IMR-90 (cell line): ENCODE measurements at regions not wholly inside any gene's neighbourhood (a gene's known extent, or its start where the extent isn't known, plus 50 kb on each side); places are given as distances from the start of the nearest gene placed in this dataset.

Experiments used
- ATAC-seq: fragments of 200-7000 bp; cut with Tn5 transposase; 2 replicates; pipeline ENCODE4 v1.9.1; 2020; ENCODE audit warnings: low read depth, mild to moderate bottlenecking, moderate library complexity
- BruUV-seq: library from RNA; stranded (reverse); fragments of 400-500 nt; replicated peaks from 2 replicates; lab custom pipeline; 2021; lab: Mats Ljungman, UMichigan
- CTCF ChIA-PET: fragments of 300-600 bp; formaldehyde crosslinking; extraction: SDS; loops from one replicate; lab custom pipeline; 2021; ENCODE audit warnings: antibody characterized with exemption; lab: Yijun Ruan, JAX
- POLR2A ChIA-PET: fragments of 300-600 bp; sonication (Branson Sonifier 250); formaldehyde crosslinking; loops from one replicate; lab custom pipeline; 2022; ENCODE audit warnings: antibody characterized with exemption; ENCODE audit not compliant: unreplicated experiment; lab: Charles Lee
- DNase-seq: peaks from one replicate; pipeline ENCODE4 v3.0.0; 2013
- H2AFZ ChIP-seq: replicated peaks from 2 replicates; pipeline ENCODE3; 2013; ENCODE audit warnings: low read length, mild to moderate bottlenecking; ENCODE audit not compliant: poor library complexity
- H2AK5ac ChIP-seq: 2 replicates; pipeline ENCODE4 v1.6.1; 2013; ENCODE audit warnings: low read depth, low read length, inconsistent platforms
- H2AK9ac ChIP-seq: replicated peaks from 2 replicates; pipeline ENCODE3; 2013; ENCODE audit warnings: mild to moderate bottlenecking, low read depth, low read length, moderate library complexity; ENCODE audit not compliant: poor library complexity
- H2BK120ac ChIP-seq: 2 replicates; pipeline ENCODE4 v1.6.1; 2013; ENCODE audit warnings: low read depth, low read length, inconsistent platforms
- H2BK15ac ChIP-seq: 3 replicates; pipeline ENCODE4 v1.6.1; 2013; ENCODE audit warnings: low read depth, low read length, inconsistent platforms
- H2BK20ac ChIP-seq: 2 replicates; pipeline ENCODE4 v1.6.1; 2013; ENCODE audit warnings: low read depth, mild to moderate bottlenecking, inconsistent platforms, low read length, moderate library complexity
- H2BK5ac ChIP-seq: 2 replicates; pipeline ENCODE4 v1.6.1; 2013; ENCODE audit warnings: mild to moderate bottlenecking, low read depth, low read length, inconsistent platforms; ENCODE audit not compliant: poor library complexity, severe bottlenecking
- H3K14ac ChIP-seq: replicated peaks from 2 replicates; pipeline ENCODE4 v1.6.1; 2013; ENCODE audit warnings: low read depth, low read length, inconsistent platforms
- H3K18ac ChIP-seq: 2 replicates; pipeline ENCODE4 v1.6.1; 2013; ENCODE audit warnings: low read depth, low read length, control low read depth
- H3K23ac ChIP-seq: 2 replicates; pipeline ENCODE4 v1.6.1; 2013; ENCODE audit warnings: low read depth, low read length, inconsistent platforms
- H3K27ac ChIP-seq: 2 replicates; pipeline ENCODE4 v1.5.1; 2013; ENCODE audit warnings: mild to moderate bottlenecking, control low read depth, low read length; ENCODE audit not compliant: insufficient read depth
- H3K27me3 ChIP-seq: 2 replicates; pipeline ENCODE4 v1.6.1; 2013; ENCODE audit warnings: low read length; ENCODE audit not compliant: control insufficient read depth, insufficient read depth
- H3K36me3 ChIP-seq: 2 replicates; pipeline ENCODE4 v1.6.1; 2013; ENCODE audit warnings: low read length, mixed read lengths; ENCODE audit not compliant: control insufficient read depth, insufficient read depth
- H3K4ac ChIP-seq: 2 replicates; pipeline ENCODE4 v1.6.1; 2013; ENCODE audit warnings: low read depth, low read length, inconsistent platforms
- H3K4me1 ChIP-seq: 2 replicates; pipeline ENCODE4 v1.6.1; 2013; ENCODE audit warnings: low read length, mixed read lengths; ENCODE audit not compliant: control insufficient read depth, insufficient read depth
- H3K4me2 ChIP-seq: 2 replicates; pipeline ENCODE4 v1.6.1; 2013; ENCODE audit warnings: low read depth, mild to moderate bottlenecking, control low read depth, low read length, moderate library complexity
- H3K4me3 ChIP-seq: 2 replicates; pipeline ENCODE4 v1.5.1; 2013; ENCODE audit warnings: low read depth, mild to moderate bottlenecking, control low read depth, low read length, moderate library complexity; ENCODE audit not compliant: insufficient read depth
- H3K56ac ChIP-seq: 2 replicates; pipeline ENCODE4 v1.6.1; 2013; ENCODE audit warnings: low read length, inconsistent platforms; ENCODE audit not compliant: insufficient read depth; ENCODE audit errors: extremely low read depth
- H3K79me1 ChIP-seq, 2 experiments: 2 replicates each; pipeline ENCODE4 v1.6.1; 2013; ENCODE audit warnings: low read length in 2 of 2, inconsistent platforms in 1 of 2, low read depth in 1 of 2
- H3K9ac ChIP-seq: 2 replicates; pipeline ENCODE4 v1.6.1; 2013; ENCODE audit warnings: low read depth, low read length, control low read depth
- H3K9me1 ChIP-seq: 2 replicates; pipeline ENCODE4 v1.6.1; 2013; ENCODE audit warnings: low read length, inconsistent platforms; ENCODE audit not compliant: insufficient read depth
- H3K9me3 ChIP-seq: 2 replicates; pipeline ENCODE4 v1.6.1; 2013; ENCODE audit warnings: low read length; ENCODE audit not compliant: control insufficient read depth, insufficient read depth
- H4K20me1 ChIP-seq: 2 replicates; pipeline ENCODE4 v1.6.1; 2013; ENCODE audit warnings: low read length, inconsistent platforms; ENCODE audit not compliant: insufficient read depth
- H4K5ac ChIP-seq: 2 replicates; pipeline ENCODE4 v1.6.1; 2013; ENCODE audit warnings: mild to moderate bottlenecking, low read depth, low read length, control low read depth
- H4K8ac ChIP-seq, 2 experiments: 2 replicates each; pipeline ENCODE4 v1.6.1; 2013; ENCODE audit warnings: low read depth in 2 of 2, low read length in 2 of 2, control low read depth in 1 of 2, inconsistent platforms in 1 of 2
- H4K91ac ChIP-seq: 2 replicates; pipeline ENCODE4 v1.6.1; 2013; ENCODE audit warnings: low read depth, low read length, inconsistent platforms; ENCODE audit not compliant: insufficient read depth
- BHLHE40 ChIP-seq: fragments of 150-350 bp; IDR thresholded peaks from 2 replicates; pipeline ENCODE4 v1.6.1; 2016; ENCODE audit warnings: mild to moderate bottlenecking, low read depth, low read length
- ELK1 ChIP-seq: fragments of 150-350 bp; IDR thresholded peaks from 2 replicates; pipeline ENCODE4 v1.6.1; 2016; ENCODE audit warnings: low read depth, mild to moderate bottlenecking, low read length, moderate library complexity, borderline replicate concordance
- MAFK ChIP-seq: IDR thresholded peaks from 2 replicates; pipeline ENCODE4 v1.6.1; 2012; ENCODE audit warnings: low read depth, low read length, improper control_type of control experiment
- NFE2L2 ChIP-seq: fragments of 150-350 bp; IDR thresholded peaks from 2 replicates; pipeline ENCODE4 v1.6.1; 2016; ENCODE audit warnings: low read depth, mild to moderate bottlenecking, low read length
- POLR2A ChIP-seq: IDR thresholded peaks from 2 replicates; pipeline ENCODE4 v1.6.1; 2012; ENCODE audit warnings: mild to moderate bottlenecking, low read depth, low read length
- SMC3 ChIP-seq: fragments of 150-350 bp; IDR thresholded peaks from 2 replicates; pipeline ENCODE4 v1.6.1; 2016; ENCODE audit warnings: low read depth, mild to moderate bottlenecking, antibody characterized with exemption, low read length, moderate library complexity
- WGBS, 2 experiments: methylation state at CpG; one replicate each; pipeline versions ENCODE4 v1.1.5 to v1.1.7; 2013; ENCODE audit warnings: missing lambda C conversion rate in 2 of 2; ENCODE audit not compliant: insufficient read length in 1 of 2; ENCODE audit errors: extremely low coverage in 2 of 2; 5-methylcytosine and 5-hydroxymethylcytosine counted together
- dilution Hi-C: fragments of 300-500 bp; cut with HindIII; formaldehyde crosslinking; loops from one replicate; pipeline ENCODE4 v1.14.3; 2018; ENCODE audit warnings: low sequenced_read_pairs; ENCODE audit not compliant: unreplicated experiment
- in situ Hi-C: fragments of 300-500 bp; cut with MboI; formaldehyde crosslinking; loops from 3 replicates; pipeline ENCODE4 v1.14.3; 2019; ENCODE audit warnings: low sequenced_read_pairs, inconsistent platforms, mixed read lengths
- intact Hi-C: fragments of 100-400 bp; cut with micrococcal nuclease; formaldehyde crosslinking; loops from 2 replicates; pipeline ENCODE4 v1.10.0; 2022

- Histone ChIP-seq H4K20me1 (no peaks in the 10 kb centered on the region), H3K36me3 (no peaks in the 10 kb centered on the region), H2AK5ac (no peak overlapping the region), H3K14ac (no peak overlapping the region), H3K9me1 (no peaks in the 10 kb centered on the region), H2BK5ac (no peak overlapping the region), H4K5ac (no peak overlapping the region), H3K4me2 (no peak overlapping the region), H3K4me1 (no peaks in the 10 kb centered on the region), H3K18ac (no peak overlapping the region), H3K79me1 (no peaks in the 10 kb centered on the region), H3K56ac (no peak overlapping the region), H2AK9ac (no peak overlapping the region), H4K8ac (no peak overlapping the region), H3K27ac (no peak overlapping the region), H2BK120ac (no peak overlapping the region), H2AFZ (no peak overlapping the region), H3K23ac (no peak overlapping the region), H3K9me3 (0 out of 2 replicates have a peak, but pooled peaks cover 3% of the 10 kb centered on the region), H3K4me3 (no peak overlapping the region), H3K4ac (no peak overlapping the region), H2BK15ac (no peak overlapping the region), H3K27me3 (no peaks in the 10 kb centered on the region), H3K9ac (no peak overlapping the region), H2BK20ac (no peak overlapping the region), H4K91ac (no peak overlapping the region)
- ATAC-seq (no peak), DNase-seq (no peak)
- ChIA-PET CTCF (interaction anchor here (0.6 kb wide), 1 partner anchor 92 kb away, joined by 4 read pairs; no protein-coding TSS in a partner anchor), POLR2A (no interaction called here)
- in situ Hi-C loops (no loop called here), dilution Hi-C loops (no loop called here), intact Hi-C loops (no loop called here)
- TF ChIP-seq MAFK (no peak), BHLHE40 (no peak), NFE2L2 (no peak), POLR2A (no peak), ELK1 (no peak), SMC3 (no peak)
- WGBS, 2 experiments, result no CpG with 5 or more reads among the region's 5 CpGs
- BruUV-seq, result no TSS peak
These were observed 568.8 kb downstream of the STIM2 start for GRCh38 chr4:27429364-27429871.
